Fibroblast of the aortic adventitia (primary cell): ENCODE measurements at regions not wholly inside any gene's neighbourhood (a gene's known extent, or its start where the extent isn't known, plus 50 kb on each side); places are given as distances from the start of the nearest gene placed in this dataset.

ENCODE experiments used
- DNase-seq: peaks from one replicate; pipeline ENCODE4 v3.0.0-alpha.2; 2010; ENCODE audit warnings: low read depth
- H3K4me3 ChIP-seq: 2 replicates; pipeline ENCODE4 v1.5.1; 2011; ENCODE audit warnings: low read depth, mild to moderate bottlenecking, control low read depth, low read length, moderate library complexity
- TF ChIP-seq, protein P1 (sequence below): IDR thresholded peaks from 2 replicates; pipeline ENCODE4 v1.5.1; 2011; ENCODE audit warnings: mild to moderate bottlenecking, low read length, control low read depth, inconsistent platforms; ENCODE audit not compliant: insufficient read depth

DNA sequence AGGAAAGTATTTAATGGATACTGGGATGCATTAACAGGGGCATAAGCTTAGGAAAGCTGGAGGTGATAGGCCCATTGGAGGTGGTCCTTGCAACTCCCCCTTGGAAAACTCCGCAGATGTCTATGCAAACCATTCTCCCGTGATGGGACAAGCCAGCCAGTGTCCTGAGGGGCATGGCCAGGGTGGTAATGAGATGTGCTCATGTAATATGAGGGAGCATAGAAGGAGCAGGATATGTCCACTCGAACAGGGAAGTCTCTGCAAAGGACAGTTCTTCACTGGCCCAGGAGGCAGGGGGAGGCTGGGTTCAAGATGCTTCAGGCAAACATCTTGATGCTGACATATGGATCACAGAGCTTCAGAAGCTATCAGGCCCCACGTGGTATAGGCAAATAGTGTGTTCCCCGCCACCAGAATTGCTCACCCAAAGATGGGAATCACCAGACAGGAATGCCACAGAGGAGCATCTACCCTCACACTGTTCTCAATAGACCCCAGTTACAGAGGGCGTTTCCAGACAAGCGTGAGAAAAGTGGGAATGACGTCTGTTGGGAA is 201.6 kb upstream of the CDH4 start:
- no peak overlapping the region for H3K4me3 ChIP-seq
- TF ChIP-seq, protein P1, sequence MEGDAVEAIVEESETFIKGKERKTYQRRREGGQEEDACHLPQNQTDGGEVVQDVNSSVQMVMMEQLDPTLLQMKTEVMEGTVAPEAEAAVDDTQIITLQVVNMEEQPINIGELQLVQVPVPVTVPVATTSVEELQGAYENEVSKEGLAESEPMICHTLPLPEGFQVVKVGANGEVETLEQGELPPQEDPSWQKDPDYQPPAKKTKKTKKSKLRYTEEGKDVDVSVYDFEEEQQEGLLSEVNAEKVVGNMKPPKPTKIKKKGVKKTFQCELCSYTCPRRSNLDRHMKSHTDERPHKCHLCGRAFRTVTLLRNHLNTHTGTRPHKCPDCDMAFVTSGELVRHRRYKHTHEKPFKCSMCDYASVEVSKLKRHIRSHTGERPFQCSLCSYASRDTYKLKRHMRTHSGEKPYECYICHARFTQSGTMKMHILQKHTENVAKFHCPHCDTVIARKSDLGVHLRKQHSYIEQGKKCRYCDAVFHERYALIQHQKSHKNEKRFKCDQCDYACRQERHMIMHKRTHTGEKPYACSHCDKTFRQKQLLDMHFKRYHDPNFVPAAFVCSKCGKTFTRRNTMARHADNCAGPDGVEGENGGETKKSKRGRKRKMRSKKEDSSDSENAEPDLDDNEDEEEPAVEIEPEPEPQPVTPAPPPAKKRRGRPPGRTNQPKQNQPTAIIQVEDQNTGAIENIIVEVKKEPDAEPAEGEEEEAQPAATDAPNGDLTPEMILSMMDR, result no peak
- DNase-seq, result no peak

DNA sequence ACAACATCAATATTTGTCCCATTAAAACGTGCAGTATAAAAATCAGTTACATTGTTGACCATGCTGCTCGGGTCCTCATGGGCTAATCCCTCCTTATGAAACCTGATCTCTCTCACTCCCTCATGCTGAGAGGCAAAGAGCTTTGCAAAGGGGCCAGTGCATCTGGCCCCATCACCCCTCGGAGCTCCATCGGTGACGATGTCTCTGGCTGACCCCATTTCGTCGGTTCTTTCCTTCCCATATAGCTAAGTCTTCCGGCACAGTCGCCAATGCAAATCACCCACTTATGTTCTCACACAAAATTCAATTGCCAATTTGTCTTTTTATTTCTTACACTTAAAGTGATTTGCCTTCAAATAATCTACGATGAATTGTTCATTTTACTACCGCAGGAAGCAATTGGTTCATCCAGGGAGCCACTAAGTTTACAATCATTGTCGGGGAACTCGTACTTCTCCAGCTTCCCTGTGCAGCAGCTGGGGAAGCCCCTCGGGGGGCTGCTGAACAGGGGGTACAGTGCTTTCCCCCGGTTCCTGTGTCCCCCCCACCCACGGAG is 199.8 kb upstream of the CDH4 start:
- no peak overlapping the region for H3K4me3 ChIP-seq
- TF ChIP-seq, protein P1, result no peak
- no peak for DNase-seq

DNA sequence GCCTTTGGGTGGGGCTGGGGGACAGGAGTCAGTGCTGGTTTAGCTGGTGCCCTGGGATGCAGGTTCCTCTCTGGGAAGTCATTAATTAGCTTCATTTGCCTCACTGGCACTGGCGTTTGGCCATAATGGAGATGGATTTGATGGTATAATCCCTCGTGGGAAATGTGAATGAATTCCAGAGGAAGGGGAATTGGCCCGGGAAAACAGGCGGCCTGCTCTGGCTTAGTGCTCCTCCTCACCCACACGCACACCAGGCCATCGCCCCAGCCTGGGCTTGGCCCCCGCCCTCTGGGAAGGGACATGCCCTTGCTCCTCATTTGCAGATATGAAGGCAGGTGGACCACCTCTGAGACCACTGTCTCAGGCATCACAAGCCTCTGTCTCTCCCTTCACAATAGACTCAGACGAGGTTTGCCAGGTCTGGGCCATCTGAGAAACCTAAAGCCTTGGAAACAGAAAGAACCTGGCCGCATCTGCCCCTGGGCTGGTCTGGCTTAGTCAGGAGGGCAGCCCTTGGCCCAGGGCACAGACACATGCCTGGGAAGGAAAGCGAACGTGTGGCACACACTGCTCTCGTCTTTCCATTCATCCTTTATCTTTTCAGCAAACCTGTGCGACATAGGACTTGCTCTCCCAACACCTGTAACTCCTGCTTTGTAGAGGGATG is 199.2 kb upstream of the CDH4 start:
- no peak overlapping the region for H3K4me3 ChIP-seq
- TF ChIP-seq, protein P1, result no peak
- no peak for DNase-seq

DNA sequence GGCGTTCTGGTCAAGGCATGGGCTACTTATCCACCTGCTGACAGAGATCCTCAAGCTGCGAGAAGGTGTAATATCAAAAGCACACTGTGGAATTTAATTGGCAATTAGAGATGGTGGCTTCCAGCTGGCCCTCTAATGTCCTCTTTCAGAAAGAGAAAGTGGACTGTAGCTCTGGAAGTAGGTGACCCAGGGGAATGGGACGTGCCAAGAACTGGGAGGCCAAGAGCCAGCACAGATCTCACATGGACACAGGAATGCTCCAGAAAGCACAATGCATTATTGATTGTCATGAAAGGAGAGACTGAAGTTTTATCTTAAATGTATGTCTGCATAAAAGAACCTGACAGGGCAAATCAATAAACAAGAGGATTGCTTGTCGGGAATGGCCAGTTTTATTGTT is 198.6 kb upstream of the CDH4 start:
- no peak overlapping the region for H3K4me3 ChIP-seq
- TF ChIP-seq, protein P1, result no peak
- DNase-seq, result no peak

DNA sequence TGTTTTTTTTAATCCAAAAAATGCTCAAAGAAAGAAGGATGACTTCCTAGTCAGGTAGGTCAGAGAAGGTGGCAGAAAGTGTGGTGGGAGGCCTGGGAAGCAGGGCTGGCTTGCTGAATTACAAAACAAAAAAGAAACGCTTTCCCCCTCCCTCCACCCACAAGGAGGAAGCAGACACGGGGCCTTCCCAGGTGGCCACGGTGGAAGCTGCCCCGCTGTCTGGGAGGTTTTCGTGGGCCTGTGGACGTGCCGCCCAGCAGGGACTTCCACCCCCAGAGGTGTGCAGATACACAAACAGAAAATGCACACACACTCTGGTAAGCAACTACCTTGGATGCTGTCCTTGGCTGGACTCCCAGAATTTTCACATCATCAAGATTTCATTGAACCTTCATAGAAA is 198.2 kb upstream of the CDH4 start:
- DNase-seq, result no peak
- no peak overlapping the region for H3K4me3 ChIP-seq
- TF ChIP-seq, protein P1, result no peak

DNA sequence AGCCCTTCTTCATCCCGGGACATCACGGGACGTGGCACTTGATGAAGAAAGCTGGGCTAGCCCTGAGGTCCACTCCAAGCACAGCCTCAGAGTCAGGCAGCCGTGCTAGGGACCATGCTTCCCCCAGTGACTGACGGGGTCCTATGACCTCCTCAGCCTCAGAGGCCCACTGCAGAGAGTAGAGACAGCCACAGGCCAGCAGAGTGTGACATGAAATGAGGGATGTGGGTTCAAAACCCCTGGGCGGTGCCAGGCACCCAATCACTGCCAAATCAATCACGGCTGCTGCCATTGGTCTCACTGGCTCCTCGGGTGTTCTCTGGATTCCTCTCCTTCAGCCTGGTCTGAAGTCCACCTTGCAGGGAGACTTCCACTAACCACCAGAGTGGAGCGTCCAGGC is 197.7 kb upstream of the CDH4 start:
- DNase-seq, result no peak
- no peak overlapping the region for H3K4me3 ChIP-seq
- TF ChIP-seq, protein P1, result no peak
